ENCODE measurements at regions not wholly inside any gene's neighbourhood (a gene's known extent, or its start where the extent isn't known, plus 50 kb on each side); places are given as distances from the start of the nearest gene placed in this dataset.

- DNase-seq (ENCODE audit: extremely low read depth, low read depth) = no peak
- TF ChIP-seq CTCF (IDR thresholded peaks at IDR 0.05; ENCODE audit: low read depth, low read length) = no peak
Measured at GRCh38 chr13:62434081-62434480, 1018.4 kb upstream of the PCDH20 start.

GRCh38 chr13:62433660-62434059, 1018.0 kb upstream of the PCDH20 start:
- DNase-seq (ENCODE audit: extremely low read depth, low read depth) = no peak
- no peak for TF ChIP-seq CTCF (IDR thresholded peaks at IDR 0.05; ENCODE audit: low read depth, low read length)

- no peak for DNase-seq (ENCODE audit: extremely low read depth, low read depth)
- TF ChIP-seq CTCF (IDR thresholded peaks at IDR 0.05; ENCODE audit: low read depth, low read length) = no peak
Measured at GRCh38 chr13:62432906-62433305, 1017.3 kb upstream of the PCDH20 start.

- DNase-seq (ENCODE audit: extremely low read depth, low read depth) = no peak
Measured at GRCh38 chr13:62432295-62432694, 1016.6 kb upstream of the PCDH20 start.

GRCh38 chr13:62431852-62432251, 1016.2 kb upstream of the PCDH20 start:
- TF ChIP-seq CTCF (IDR thresholded peaks at IDR 0.05; ENCODE audit: low read depth, low read length) = no peak
- no peak for DNase-seq (ENCODE audit: extremely low read depth, low read depth)

More at GRCh38 chr13:62432295-62432694, 1016.6 kb upstream of the PCDH20 start:
- no peak for TF ChIP-seq CTCF (IDR thresholded peaks at IDR 0.05; ENCODE audit: low read depth, low read length)

GRCh38 chr13:62418872-62419271, 1003.2 kb upstream of the PCDH20 start:
- no peak for DNase-seq (ENCODE audit: extremely low read depth, low read depth)
- TF ChIP-seq CTCF (IDR thresholded peaks at IDR 0.05; ENCODE audit: low read depth, low read length) = no peak

GRCh38 chr13:62418376-62418775, 1002.7 kb upstream of the PCDH20 start:
- DNase-seq (ENCODE audit: extremely low read depth, low read depth) = no peak
- TF ChIP-seq CTCF (IDR thresholded peaks at IDR 0.05; ENCODE audit: low read depth, low read length) = no peak

Measured in AG09319 (cell line).